SU-DHL-6 (cell line): ENCODE measurements at regions not wholly inside any gene's neighbourhood (a gene's known extent, or its start where the extent isn't known, plus 50 kb on each side); places are given as distances from the start of the nearest gene placed in this dataset.

Experiments
- H2AFZ ChIP-seq: fragments of 200-600 bp; sonication (generic); 2 replicates; pipeline ENCODE4 v1.6.1; 2014; ENCODE audit warnings: low read depth, mild to moderate bottlenecking, moderate library complexity, mixed read lengths, antibody characterized with exemption, low read length; ENCODE audit not compliant: severe bottlenecking
- H3F3A ChIP-seq: fragments of 200-600 bp; shearing (Covaris generic); 2 replicates; pipeline ENCODE4 v1.6.0; 2016; ENCODE audit warnings: antibody characterized with exemption, mild to moderate bottlenecking; ENCODE audit not compliant: insufficient read depth
- H3K27ac ChIP-seq: fragments of 200-600 bp; sonication (generic); 2 replicates; pipeline ENCODE4 v1.5.1; 2016; ENCODE audit warnings: low read depth, mild to moderate bottlenecking, low read length, moderate library complexity, mixed read lengths
- H3K27me3 ChIP-seq: fragments of 200-600 bp; sonication (generic), shearing (Covaris generic); 2 replicates; pipeline ENCODE4 v1.6.0; 2014; ENCODE audit warnings: mild to moderate bottlenecking, low read length
- H3K36me3 ChIP-seq: fragments of 200-600 bp; sonication (generic); 2 replicates; pipeline ENCODE4 v1.6.1; 2014; ENCODE audit warnings: mild to moderate bottlenecking, low read length, mixed read lengths
- H3K4me2 ChIP-seq: fragments of 300-600, 200-600 bp; shearing (Covaris generic), sonication (generic); 2 replicates; pipeline ENCODE4 v1.6.0; 2014; ENCODE audit warnings: low read length, low read depth, mild to moderate bottlenecking; ENCODE audit not compliant: poor library complexity, severe bottlenecking
- H3K4me3 ChIP-seq: fragments of 200-600 bp; sonication (generic); 2 replicates; pipeline ENCODE4 v1.5.1; 2014; ENCODE audit warnings: antibody characterized with exemption, low read length, mild to moderate bottlenecking, mixed read lengths; ENCODE audit not compliant: insufficient read depth, poor library complexity, severe bottlenecking
- H3K79me2 ChIP-seq: fragments of 200-600 bp; sonication (generic); 2 replicates; pipeline ENCODE4 v1.6.1; 2014; ENCODE audit warnings: mild to moderate bottlenecking, low read length, moderate library complexity; ENCODE audit not compliant: insufficient read depth
- H3K9ac ChIP-seq: fragments of 200-600 bp; sonication (generic); 2 replicates; pipeline ENCODE4 v1.7.0; 2014; ENCODE audit warnings: mild to moderate bottlenecking, low read length
- H3K9me2 ChIP-seq: fragments of 200-600 bp; sonication (generic); replicated peaks from 2 replicates; pipeline ENCODE4 v1.6.1; 2014; ENCODE audit warnings: low read length; ENCODE audit not compliant: insufficient read depth
- H3K9me3 ChIP-seq: fragments of 200-600 bp; sonication (generic); 2 replicates; pipeline ENCODE4 v1.6.1; 2014; ENCODE audit warnings: low read length, mixed read lengths; ENCODE audit not compliant: insufficient read depth
- H4K20me1 ChIP-seq: fragments of 200-600 bp; sonication (generic); 2 replicates; pipeline ENCODE4 v1.6.1; 2014; ENCODE audit warnings: low read depth, mild to moderate bottlenecking, antibody characterized with exemption, low read length, moderate library complexity, mixed read lengths
- CTCF ChIP-seq: fragments of 200-600 bp; sonication (generic); IDR thresholded peaks from one replicate; pipeline ENCODE4 v1.5.1; 2017; ENCODE audit warnings: antibody characterized with exemption, mild to moderate bottlenecking, low read length, moderate library complexity; ENCODE audit not compliant: insufficient read depth, poor library complexity, severe bottlenecking
- EZH2phosphoT487 ChIP-seq: fragments of 200-600 bp; sonication (generic), shearing (Covaris generic); conservative IDR thresholded peaks from 2 replicates; pipeline ENCODE4 v1.6.1; 2018; ENCODE audit warnings: mild to moderate bottlenecking, antibody characterized with exemption, low read length, moderate library complexity, mixed read lengths

- H3K36me3 ChIP-seq: no peaks in the 10 kb centered on the region
- TF ChIP-seq EZH2phosphoT487 (no peak), CTCF (no peak)
These were observed 80.5 kb upstream of the CNIH3 start for GRCh38 chr1:224535641-224536040.

DNA sequence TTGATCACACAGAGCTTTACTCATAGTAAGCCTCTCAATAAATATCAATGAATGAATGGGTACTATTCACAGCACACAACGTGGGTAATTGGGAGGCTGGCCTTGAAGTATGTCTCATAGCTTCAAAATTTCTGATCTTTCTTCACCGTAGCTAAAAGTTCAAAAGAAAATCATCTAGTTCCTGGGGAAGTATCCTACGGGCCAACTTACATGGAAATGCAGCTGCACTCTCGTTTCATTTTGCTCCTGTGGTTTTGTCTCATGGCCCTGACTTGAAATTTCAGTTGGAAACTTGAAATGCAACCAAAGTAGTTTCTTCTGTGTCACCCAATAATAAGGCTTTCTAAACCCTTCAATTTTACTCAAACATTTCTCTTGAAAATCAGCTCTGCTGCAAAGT is 76.1 kb upstream of the CNIH3 start:
- Histone ChIP-seq H3K9me3 (no peaks in the 10 kb centered on the region), H3K27ac (no peak overlapping the region), H3K36me3 (no peaks in the 10 kb centered on the region), H3K9ac (no peak overlapping the region), H3K4me2 (no peak overlapping the region), H3K4me3 (no peak overlapping the region), H3K27me3 (no peaks in the 10 kb centered on the region), H3K79me2 (no peaks in the 10 kb centered on the region), H2AFZ (no peak overlapping the region), H3K9me2 (no peaks in the 10 kb centered on the region), H3F3A (no peaks in the 10 kb centered on the region), H4K20me1 (no peaks in the 10 kb centered on the region)
- TF ChIP-seq CTCF: no peak
- TF ChIP-seq EZH2phosphoT487: no peak

More at GRCh38 chr1:224535641-224536040, 80.5 kb upstream of the CNIH3 start:
- Histone ChIP-seq H3K27me3 (no peaks in the 10 kb centered on the region), H3K27ac (no peak overlapping the region), H4K20me1 (no peaks in the 10 kb centered on the region), H3F3A (no peaks in the 10 kb centered on the region), H3K9ac (no peak overlapping the region), H3K9me3 (no peaks in the 10 kb centered on the region), H3K9me2 (no peaks in the 10 kb centered on the region), H3K4me2 (no peak overlapping the region), H2AFZ (no peak overlapping the region), H3K79me2 (no peaks in the 10 kb centered on the region), H3K4me3 (no peak overlapping the region)

DNA sequence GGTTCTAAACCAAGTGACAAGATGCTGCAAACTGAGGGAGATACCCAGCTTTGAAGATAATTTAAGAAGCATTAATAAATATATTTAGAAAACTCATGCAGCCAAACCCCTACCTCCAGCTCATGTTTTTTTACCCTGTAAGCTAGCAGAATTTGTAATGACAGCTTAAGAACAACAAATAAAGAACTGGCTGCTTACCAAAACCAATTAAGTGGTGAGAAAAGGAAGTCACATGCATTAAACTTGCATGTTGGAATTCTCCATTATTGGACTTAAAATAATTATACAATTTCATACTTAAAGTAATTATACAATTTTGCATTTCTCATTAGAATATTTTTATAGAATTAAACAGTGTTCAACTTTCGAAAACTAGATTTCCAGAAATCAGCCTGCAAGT is 75.6 kb upstream of the CNIH3 start:
- H3K27me3 ChIP-seq: no peaks in the 10 kb centered on the region
- H3K9me3 ChIP-seq: no peaks in the 10 kb centered on the region
- H3K9me2 ChIP-seq: no peaks in the 10 kb centered on the region
- no peak for TF ChIP-seq EZH2phosphoT487
- no peak for TF ChIP-seq CTCF
- no peak overlapping the region for H2AFZ ChIP-seq
- no peak overlapping the region for H3K27ac ChIP-seq
- no peaks in the 10 kb centered on the region for H3K79me2 ChIP-seq
- H3K4me3 ChIP-seq: no peak overlapping the region
- no peak overlapping the region for H3K9ac ChIP-seq
- no peaks in the 10 kb centered on the region for H3K36me3 ChIP-seq
- no peak overlapping the region for H3K4me2 ChIP-seq
- no peaks in the 10 kb centered on the region for H3F3A ChIP-seq
- no peaks in the 10 kb centered on the region for H4K20me1 ChIP-seq
